Colonic mucosa (tissue), 4 donors: ENCODE measurements at regions not wholly inside any gene's neighbourhood (a gene's known extent, or its start where the extent isn't known, plus 50 kb on each side); places are given as distances from the start of the nearest gene placed in this dataset.

Experiments
- DNase-seq: peaks from one replicate; pipeline ENCODE4 v3.0.0-alpha.2; 2020
- H3K27ac ChIP-seq: fragments of 200-600 bp; one replicate; pipeline ENCODE4 v1.8.0; 2021
- H3K27me3 ChIP-seq: fragments of 200-600 bp; one replicate; pipeline ENCODE4 v1.8.0; 2021
- H3K36me3 ChIP-seq: fragments of 200-600 bp; one replicate; pipeline ENCODE4 v1.8.0; 2021
- H3K4me1 ChIP-seq: fragments of 200-600 bp; one replicate; pipeline ENCODE4 v1.8.0; 2021; ENCODE audit warnings: mild to moderate bottlenecking
- H3K4me3 ChIP-seq: fragments of 200-600 bp; one replicate; pipeline ENCODE4 v1.8.0; 2021
- H3K9ac ChIP-seq, 2 donors: one replicate each; pipeline ENCODE4 v1.7.0; 2013; ENCODE audit warnings: control low read depth in 2 of 2, low read depth in 2 of 2, low read length in 2 of 2
- H3K9me3 ChIP-seq: fragments of 200-600 bp; one replicate; pipeline ENCODE4 v1.8.0; 2021
- CTCF ChIP-seq: fragments of 200-600 bp; IDR thresholded peaks from one replicate; pipeline ENCODE4 v1.8.0; 2022; ENCODE audit warnings: antibody characterized with exemption, mild to moderate bottlenecking
- intact Hi-C: fragments of 100-400 bp; cut with DNase I; formaldehyde crosslinking; loops from one replicate; pipeline ENCODE4 v1.14.1; 2022
- donor health status: healthy.
- donor health status: DM: no; HTN: no; CAD: no.
- donor health status: DM: no; HTN: no; CAD: no.

- no peak overlapping the region for H3K9ac ChIP-seq
- intact Hi-C loops, result no loop called here
Observed at GRCh38 chr13:33940898-33941297, 122.9 kb downstream of the RFC3 start.

DNA sequence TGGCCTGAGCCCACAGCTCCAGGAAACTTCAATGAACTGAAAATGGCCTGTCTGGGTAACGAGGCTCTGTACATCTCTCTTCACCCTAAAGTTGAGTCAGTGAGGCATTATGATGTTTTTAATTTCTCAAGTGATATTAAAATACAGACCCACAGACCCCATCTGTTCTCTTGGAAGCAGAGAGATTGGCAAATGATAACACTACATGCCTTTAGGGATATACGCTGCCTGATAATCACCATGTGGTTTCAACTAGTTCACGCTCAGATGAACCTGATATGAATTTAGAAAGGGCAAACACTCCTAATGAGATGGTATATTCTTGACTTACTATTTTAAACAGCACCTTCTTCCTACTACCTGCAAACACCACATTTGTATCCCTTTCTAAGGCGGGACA lies 127.5 kb downstream of the RFC3 start:
- no peaks in the 10 kb centered on the region for H3K27me3 ChIP-seq
- H3K27ac ChIP-seq, result no peak overlapping the region
- no peaks in the 10 kb centered on the region for H3K4me1 ChIP-seq
- no peaks in the 10 kb centered on the region for H3K9me3 ChIP-seq
- H3K4me3 ChIP-seq, result no peak overlapping the region
- no peak overlapping the region for H3K9ac ChIP-seq
- intact Hi-C loops, result no loop called here
- no peak for DNase-seq
- no peaks in the 10 kb centered on the region for H3K36me3 ChIP-seq
- no peak for TF ChIP-seq CTCF

More at GRCh38 chr13:33940898-33941297, 122.9 kb downstream of the RFC3 start:
- DNase-seq, result no peak
- Histone ChIP-seq H3K36me3 (no peaks in the 10 kb centered on the region), H3K4me3 (no peak overlapping the region), H3K27ac (no peak overlapping the region), H3K27me3 (no peaks in the 10 kb centered on the region), H3K4me1 (no peaks in the 10 kb centered on the region), H3K9me3 (no peaks in the 10 kb centered on the region)
- no peak for TF ChIP-seq CTCF

GRCh38 chr13:33953203-33953602 lies 135.3 kb downstream of the RFC3 start:
- no peaks in the 10 kb centered on the region for H3K4me1 ChIP-seq
- intact Hi-C loops, result no loop called here

GRCh38 chr13:33953781-33954180 lies 135.8 kb downstream of the RFC3 start:
- Histone ChIP-seq H3K27me3 (no peaks in the 10 kb centered on the region), H3K9me3 (no peaks in the 10 kb centered on the region), H3K4me1 (no peaks in the 10 kb centered on the region), H3K9ac (no peak overlapping the region), H3K27ac (no peak overlapping the region), H3K4me3 (no peak overlapping the region), H3K36me3 (no peaks in the 10 kb centered on the region)
- no peak for DNase-seq
- TF ChIP-seq CTCF, result no peak
- intact Hi-C loops, result no loop called here

More at GRCh38 chr13:33953203-33953602, 135.3 kb downstream of the RFC3 start:
- H3K27ac ChIP-seq, result no peak overlapping the region
- no peaks in the 10 kb centered on the region for H3K9me3 ChIP-seq
- DNase-seq, result no peak
- TF ChIP-seq CTCF, result no peak
- H3K9ac ChIP-seq, result no peak overlapping the region
- H3K27me3 ChIP-seq, result no peaks in the 10 kb centered on the region
- no peak overlapping the region for H3K4me3 ChIP-seq
- H3K36me3 ChIP-seq, result no peaks in the 10 kb centered on the region

DNA sequence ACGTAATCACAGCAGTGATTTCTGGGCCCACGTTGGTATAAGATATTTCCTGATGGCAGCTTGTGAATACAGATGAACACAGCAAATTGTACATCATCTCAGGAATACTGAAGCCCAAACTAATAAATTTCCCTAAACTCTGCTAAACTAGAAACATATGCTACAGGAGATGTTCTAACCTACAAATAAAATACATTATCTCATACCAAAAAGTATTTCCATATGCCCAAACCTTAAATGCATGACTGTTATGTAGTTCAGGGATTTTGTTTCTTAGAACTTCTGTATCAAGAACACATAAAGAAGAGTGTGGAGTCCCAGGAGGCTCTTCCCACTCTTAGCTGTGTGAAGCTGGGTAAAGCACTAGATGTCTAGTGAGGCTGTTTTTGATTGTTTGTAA lies 138.4 kb downstream of the RFC3 start:
- no peaks in the 10 kb centered on the region for H3K27me3 ChIP-seq
- no peaks in the 10 kb centered on the region for H3K36me3 ChIP-seq
- H3K9ac ChIP-seq, result no peak overlapping the region
- intact Hi-C loops, result no loop called here
- no peaks in the 10 kb centered on the region for H3K4me1 ChIP-seq
- no peak for DNase-seq
- H3K27ac ChIP-seq, result no peak overlapping the region
- no peak overlapping the region for H3K4me3 ChIP-seq
- H3K9me3 ChIP-seq, result no peaks in the 10 kb centered on the region
- TF ChIP-seq CTCF, result no peak

DNA sequence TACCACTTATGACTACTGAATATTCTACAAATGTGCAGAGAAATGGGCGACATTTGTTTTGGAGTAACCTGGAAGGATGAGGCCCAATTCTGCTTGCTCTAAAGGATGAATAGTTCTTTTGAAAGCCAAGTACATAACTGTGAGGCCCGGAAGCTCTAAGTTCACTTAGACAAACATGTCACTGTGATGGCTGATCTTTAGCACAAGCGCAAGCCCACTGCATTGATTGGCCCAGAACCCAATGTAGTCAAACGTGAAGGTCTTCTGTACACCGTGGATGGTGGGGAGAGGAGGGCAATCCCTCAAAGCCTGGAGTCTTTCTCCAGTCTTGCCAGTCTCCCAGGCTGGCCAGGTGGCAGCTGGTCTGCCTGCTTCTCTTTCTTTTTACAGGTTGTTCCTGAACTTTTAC lies 139.6 kb downstream of the RFC3 start:
- H3K4me3 ChIP-seq, result no peak overlapping the region
- no peak for DNase-seq
- no peak overlapping the region for H3K27ac ChIP-seq
- H3K27me3 ChIP-seq, result no peaks in the 10 kb centered on the region
- no peak overlapping the region for H3K9ac ChIP-seq
- intact Hi-C loops, result no loop called here
- TF ChIP-seq CTCF, result no peak
- H3K36me3 ChIP-seq, result no peaks in the 10 kb centered on the region
- H3K4me1 ChIP-seq, result no peaks in the 10 kb centered on the region
- H3K9me3 ChIP-seq, result no peaks in the 10 kb centered on the region
